GM04504 (cell line): ENCODE measurements at regions not wholly inside any gene's neighbourhood (a gene's known extent, or its start where the extent isn't known, plus 50 kb on each side); places are given as distances from the start of the nearest gene placed in this dataset.

ENCODE experiments used
- DNase-seq: peaks from one replicate; pipeline ENCODE4 v3.0.0-alpha.2; 2012; ENCODE audit warnings: low read depth

DNA sequence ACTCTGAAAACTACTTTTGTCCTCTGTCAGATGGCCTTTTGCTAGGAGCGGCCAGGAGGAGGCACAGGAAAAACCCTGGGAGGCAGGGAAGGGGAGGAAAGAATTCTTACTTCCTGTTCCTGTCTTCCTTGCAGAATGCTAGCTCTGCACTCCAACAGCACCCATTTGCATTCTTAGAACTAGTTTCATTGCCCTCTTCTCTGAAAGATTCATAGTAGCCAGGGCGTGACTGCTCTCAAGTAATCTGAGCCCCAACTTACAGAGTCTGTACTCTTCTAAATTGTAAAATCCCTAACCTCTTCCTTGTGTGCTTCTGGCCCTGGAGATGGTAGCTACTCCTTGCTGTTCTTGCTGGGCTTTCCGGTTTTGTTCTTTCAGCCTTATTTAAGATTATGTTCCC lies 75.3 kb upstream of the STEAP1 start:
- no peak for DNase-seq

DNA sequence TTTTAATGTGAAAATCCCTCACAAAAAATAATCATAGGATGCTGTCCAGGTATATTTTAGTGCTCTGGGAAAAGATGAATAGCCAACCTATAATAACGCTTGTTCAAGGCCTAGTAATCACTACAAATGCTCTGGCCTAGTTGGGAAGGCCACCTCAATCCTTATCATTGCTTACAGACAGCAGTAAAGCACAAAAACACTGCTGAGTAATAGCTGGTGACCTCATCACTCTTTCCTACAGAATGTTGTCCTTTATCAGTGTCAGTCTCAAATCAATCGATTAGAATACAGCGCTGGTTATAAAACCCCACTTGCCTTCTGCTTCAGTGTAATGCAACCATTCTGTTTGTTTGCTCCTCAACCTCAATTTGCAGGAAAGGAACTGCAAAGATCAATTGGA lies 72.6 kb upstream of the STEAP1 start:
- DNase-seq = no peak

DNA sequence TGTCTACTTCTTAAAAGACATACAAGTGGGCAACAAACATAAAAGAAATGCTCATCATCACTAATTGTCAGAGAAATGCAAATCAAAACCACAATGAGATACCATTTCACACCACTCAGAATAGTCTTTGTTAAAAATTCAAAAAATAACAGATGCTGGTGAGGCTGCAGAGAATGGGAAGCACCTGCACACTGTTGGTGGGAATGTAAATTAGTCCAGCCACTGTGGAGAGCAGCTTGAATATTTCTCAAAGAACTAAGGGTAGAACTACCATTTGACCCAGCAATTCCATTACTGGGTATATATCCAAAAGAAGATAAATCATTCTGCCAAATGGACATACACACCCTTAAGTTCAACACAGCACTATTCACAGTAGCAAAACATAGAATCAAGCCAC lies 61.8 kb upstream of the STEAP1 start:
- no peak for DNase-seq

DNA sequence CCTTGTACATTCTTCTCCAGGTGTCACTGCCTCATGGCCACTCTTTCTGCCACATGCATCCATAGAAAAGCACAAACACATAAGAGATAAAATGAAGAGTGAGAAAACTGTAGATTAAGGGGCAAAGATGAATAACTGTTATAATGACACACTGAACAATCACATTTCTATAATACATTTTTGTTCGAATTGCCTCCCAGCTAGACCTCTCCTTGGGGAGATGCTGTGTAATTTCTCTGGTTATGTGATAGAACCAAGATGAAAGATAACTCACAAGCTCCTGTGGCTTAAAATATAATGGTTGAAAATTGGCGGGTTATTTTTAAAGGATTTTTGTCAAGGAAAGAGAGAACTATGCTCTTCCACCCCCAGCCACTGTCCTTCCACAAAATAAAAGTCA lies 60.2 kb upstream of the STEAP1 start:
- no peak for DNase-seq
